ENCODE measurements at regions not wholly inside any gene's neighbourhood (a gene's known extent, or its start where the extent isn't known, plus 50 kb on each side); places are given as distances from the start of the nearest gene placed in this dataset.
"Not testable (repeated sequence)": the region's sequence is repeated elsewhere in the genome, so short reads cannot be mapped to it uniquely, and the experiment has no call there.

DNA sequence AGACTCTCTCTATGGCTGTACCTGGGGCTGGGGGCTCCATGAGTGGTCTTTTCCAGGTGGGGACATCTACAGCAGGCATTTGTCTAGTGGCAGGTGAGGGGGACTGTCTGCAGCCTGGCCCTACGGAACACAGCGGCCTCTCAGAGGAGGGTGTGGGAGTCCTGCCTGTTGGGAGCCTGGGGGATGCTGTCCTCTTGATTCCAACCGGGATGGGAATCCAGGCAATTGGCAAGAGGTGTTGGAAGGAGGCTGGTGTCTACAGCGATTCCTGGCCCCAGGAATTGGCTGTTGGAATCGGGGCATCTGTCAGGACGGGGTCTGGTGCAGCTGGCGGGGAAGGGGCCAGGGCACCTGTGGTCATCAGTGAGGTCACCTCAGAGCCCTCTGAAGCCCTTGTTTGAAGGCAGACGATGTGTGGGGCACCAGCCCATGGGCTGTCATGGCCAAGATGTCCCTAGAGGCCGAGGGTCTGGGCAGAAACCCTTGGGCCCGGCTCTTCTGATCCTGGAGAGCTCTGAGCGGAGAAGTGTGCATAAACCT is 386.3 kb downstream of the TMEM121 start:
- H3K36me3 ChIP-seq (ENCODE audit: insufficient read depth, low read length) = no peaks in the 10 kb centered on the region
- no peak for DNase-seq (ENCODE audit: low read depth, low spot score)
- no peak for TF ChIP-seq FOXP2 (optimal IDR thresholded peaks at IDR 0.05; ENCODE audit: control extremely low read depth, extremely low read length, insufficient read depth)
- no peak for TF ChIP-seq EZH2 (IDR thresholded peaks at IDR 0.05)
- no peak for TF ChIP-seq POLR2AphosphoS5 (IDR thresholded peaks at IDR 0.05; ENCODE audit: borderline replicate concordance, low read depth, low read length)
- no peak overlapping the region for H3K27ac ChIP-seq
- no peaks in the 10 kb centered on the region for H3K9me3 ChIP-seq (ENCODE audit: low read depth, low read length)
- H3K4me3 ChIP-seq = no peak overlapping the region
- H3K9ac ChIP-seq (ENCODE audit: insufficient read length) = no peak overlapping the region

DNA sequence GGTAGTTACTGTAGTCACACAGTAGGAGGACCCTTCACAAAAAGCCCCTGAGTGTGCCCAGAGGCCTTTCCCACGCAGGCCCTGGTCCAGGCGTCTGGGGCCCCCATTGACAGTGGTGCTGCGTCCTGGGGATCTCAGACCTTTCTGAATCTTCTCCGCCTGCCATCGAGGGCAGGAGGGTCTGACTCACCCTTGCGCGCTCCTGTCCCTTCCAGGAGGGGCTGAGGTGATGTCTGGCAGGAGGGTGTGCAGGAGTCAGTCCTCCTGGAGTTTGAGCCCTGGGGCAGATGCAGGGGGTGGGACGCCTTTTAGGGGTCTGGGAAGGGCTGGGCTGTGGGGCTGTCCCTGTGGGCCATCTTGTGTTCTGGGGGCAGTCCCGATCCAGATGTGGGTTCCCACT is 386.8 kb downstream of the TMEM121 start:
- TF ChIP-seq POLR2AphosphoS5 (IDR thresholded peaks at IDR 0.05; ENCODE audit: borderline replicate concordance, low read depth, low read length) = no peak
- TF ChIP-seq FOXP2 (optimal IDR thresholded peaks at IDR 0.05; ENCODE audit: control extremely low read depth, extremely low read length, insufficient read depth) = no peak
- no peak for TF ChIP-seq EZH2 (IDR thresholded peaks at IDR 0.05)
- Histone ChIP-seq H3K9ac (ENCODE audit: insufficient read length) (no peak overlapping the region), H3K9me3 (ENCODE audit: low read depth, low read length) (no peaks in the 10 kb centered on the region), H3K27ac (no peak overlapping the region), H3K36me3 (ENCODE audit: insufficient read depth, low read length) (no peaks in the 10 kb centered on the region), H3K4me3 (no peak overlapping the region)
- no peak for DNase-seq (ENCODE audit: low read depth, low spot score)

DNA sequence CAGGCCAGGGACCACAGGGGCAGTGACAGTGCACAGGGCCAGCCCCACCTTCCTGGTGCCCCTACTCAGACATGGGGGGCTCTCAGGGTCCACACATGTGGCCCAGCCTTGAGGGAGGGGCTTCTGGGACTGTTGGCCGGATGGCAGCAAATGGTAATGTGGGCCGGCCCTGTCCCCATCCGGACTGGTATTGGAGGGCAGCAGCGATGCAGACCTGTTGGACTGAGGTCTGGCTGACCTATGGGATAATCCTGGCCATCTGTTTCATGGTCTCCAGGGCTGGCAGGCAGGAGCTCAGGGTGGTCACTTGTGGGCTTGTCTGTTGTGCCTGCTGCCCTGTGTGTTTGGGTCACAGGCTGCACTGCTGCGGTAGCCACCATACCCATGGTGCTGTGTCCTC is 387.5 kb downstream of the TMEM121 start:
- H3K9ac ChIP-seq (ENCODE audit: insufficient read length) = no peak overlapping the region
- H3K27ac ChIP-seq = no peak overlapping the region
- TF ChIP-seq EZH2 (IDR thresholded peaks at IDR 0.05) (no peak), POLR2AphosphoS5 (IDR thresholded peaks at IDR 0.05; ENCODE audit: borderline replicate concordance, low read depth, low read length) (no peak), FOXP2 (optimal IDR thresholded peaks at IDR 0.05; ENCODE audit: control extremely low read depth, extremely low read length, insufficient read depth) (no peak)
- no peaks in the 10 kb centered on the region for H3K36me3 ChIP-seq (ENCODE audit: insufficient read depth, low read length)
- H3K4me3 ChIP-seq = no peak overlapping the region
- no peak for DNase-seq (ENCODE audit: low read depth, low spot score)
- H3K9me3 ChIP-seq (ENCODE audit: low read depth, low read length) = no peaks in the 10 kb centered on the region

DNA sequence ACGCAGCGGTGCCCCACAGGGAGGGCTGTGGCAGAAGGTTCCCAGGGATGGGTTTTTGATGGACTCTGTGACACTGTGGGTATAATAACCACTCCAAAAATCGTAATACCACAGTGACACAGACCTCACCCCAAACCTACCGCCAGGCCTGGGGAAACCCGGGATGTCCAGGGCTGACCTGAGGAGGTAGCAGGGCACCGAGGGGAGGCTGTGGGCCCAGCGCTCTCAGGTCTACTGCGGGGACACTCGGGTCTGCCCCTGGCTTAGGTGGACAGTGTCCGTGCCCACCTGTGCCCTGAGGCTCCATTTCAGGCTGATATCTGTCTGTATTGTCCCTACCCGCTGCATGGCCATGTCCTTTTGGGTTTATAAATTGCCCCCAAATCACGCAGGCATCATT is 387.9 kb downstream of the TMEM121 start:
- H3K27ac ChIP-seq; H3K9ac ChIP-seq (ENCODE audit: insufficient read length); H3K4me3 ChIP-seq; H3K9me3 ChIP-seq (ENCODE audit: low read depth, low read length); DNase-seq (ENCODE audit: low read depth, low spot score); H3K36me3 ChIP-seq (ENCODE audit: insufficient read depth, low read length): not testable (repeated sequence)

DNA sequence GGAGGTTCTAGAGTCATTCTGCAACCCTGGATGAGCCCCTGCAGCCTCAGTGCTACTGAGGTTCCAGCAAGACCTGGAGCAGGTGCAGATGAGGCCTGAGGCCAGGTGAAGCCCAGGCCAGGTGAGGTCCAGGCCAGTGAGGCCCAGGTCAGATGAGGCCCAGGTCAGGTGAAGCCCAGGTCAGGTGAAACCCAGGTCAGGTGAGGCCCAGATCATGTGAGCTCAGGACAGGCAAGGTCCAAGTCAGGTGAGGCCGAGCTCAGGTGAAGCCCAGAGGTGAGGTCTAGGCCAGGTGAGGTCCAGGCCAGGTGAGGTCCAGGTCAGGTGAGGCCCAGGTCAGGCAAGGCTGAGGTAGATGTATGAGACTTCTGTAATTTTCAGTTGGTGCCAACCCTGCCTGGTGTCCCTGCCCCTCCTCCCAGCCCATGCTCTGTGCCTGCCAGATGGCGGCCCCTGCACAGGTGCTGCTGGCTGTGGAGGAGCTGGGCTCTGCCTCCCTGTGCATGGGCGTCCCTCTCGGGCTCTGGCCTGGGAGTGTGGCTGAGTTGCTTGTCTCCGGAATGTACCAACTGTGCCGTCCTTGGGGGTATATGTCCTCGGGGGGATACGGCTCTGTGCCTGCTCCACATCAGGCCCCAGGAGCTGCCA is 388.5 kb downstream of the TMEM121 start:
- no peak for TF ChIP-seq FOXP2 (optimal IDR thresholded peaks at IDR 0.05; ENCODE audit: control extremely low read depth, extremely low read length, insufficient read depth)
- TF ChIP-seq POLR2AphosphoS5 (IDR thresholded peaks at IDR 0.05; ENCODE audit: borderline replicate concordance, low read depth, low read length) = no peak
- no peak for TF ChIP-seq EZH2 (IDR thresholded peaks at IDR 0.05)
- H3K9ac ChIP-seq (ENCODE audit: insufficient read length) = no peak overlapping the region
- DNase-seq (ENCODE audit: low read depth, low spot score) = no peak
- H3K4me3 ChIP-seq = no peak overlapping the region
- H3K9me3 ChIP-seq (ENCODE audit: low read depth, low read length) = no peaks in the 10 kb centered on the region
- no peak overlapping the region for H3K27ac ChIP-seq
- H3K36me3 ChIP-seq (ENCODE audit: insufficient read depth, low read length) = no peaks in the 10 kb centered on the region

DNA sequence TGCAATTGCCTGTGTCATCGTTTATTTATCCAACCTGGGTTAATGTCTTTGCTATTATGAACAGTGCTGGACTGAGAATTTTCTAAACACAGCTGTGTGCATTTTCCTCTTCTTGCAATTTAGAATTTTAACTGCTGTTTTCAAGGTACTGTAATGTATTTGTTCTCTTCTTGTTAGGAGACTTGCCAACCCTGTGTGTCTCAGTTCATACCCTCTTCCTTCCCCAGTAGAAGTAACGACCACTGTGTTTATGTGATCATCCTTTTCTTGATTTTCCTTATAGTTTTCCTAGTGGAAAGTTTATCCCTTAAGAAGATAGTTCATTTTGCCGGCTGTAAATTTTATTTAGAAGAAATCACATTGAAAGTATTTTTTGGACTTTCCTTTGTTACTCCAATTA is 389.2 kb downstream of the TMEM121 start:
- H3K27ac ChIP-seq; H3K4me3 ChIP-seq; DNase-seq (ENCODE audit: low read depth, low spot score); H3K9ac ChIP-seq (ENCODE audit: insufficient read length); H3K9me3 ChIP-seq (ENCODE audit: low read depth, low read length); H3K36me3 ChIP-seq (ENCODE audit: insufficient read depth, low read length): not testable (repeated sequence)

DNA sequence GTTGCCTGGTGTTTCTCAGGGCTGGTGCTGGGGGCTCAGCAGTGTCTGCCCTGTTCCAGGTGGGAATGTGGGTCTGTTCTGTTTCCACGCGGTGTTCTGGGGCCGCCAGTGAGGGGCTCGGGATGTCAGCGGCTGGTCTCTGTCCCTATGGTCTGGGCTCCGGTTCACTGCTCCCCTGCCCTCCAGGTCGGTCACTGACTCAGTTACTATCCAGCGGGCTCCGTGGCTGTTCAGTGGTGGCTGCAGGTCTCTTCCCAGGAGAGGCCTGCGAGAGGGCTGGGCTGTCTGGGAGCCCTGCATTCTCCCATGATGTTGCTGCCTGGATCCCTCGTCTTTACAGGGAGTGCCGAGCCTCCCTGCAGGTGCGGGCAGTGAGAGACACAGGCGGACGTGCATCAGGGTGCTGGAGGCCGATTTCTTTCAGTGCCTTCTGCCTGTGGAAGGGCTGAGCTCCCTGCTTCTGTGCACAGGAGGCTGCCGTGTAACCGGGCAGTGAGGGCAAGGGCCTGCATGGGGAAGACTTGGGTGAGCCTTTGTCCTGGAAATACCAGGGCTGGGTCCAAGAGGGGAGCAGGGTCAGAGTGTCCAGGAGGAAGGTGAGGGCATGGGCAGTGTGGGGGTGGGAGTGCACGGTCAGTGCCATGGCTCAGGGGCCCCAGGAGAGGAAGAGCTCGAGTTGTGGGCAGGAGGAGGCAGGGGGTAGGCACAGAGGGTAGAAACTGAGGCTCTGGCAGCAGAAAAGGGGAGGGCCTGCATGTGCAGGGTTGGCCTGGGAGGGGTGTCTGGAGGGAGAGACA is 391.0 kb downstream of the TMEM121 start:
- not testable (repeated sequence) for H3K9me3 ChIP-seq (ENCODE audit: low read depth, low read length); H3K27ac ChIP-seq; DNase-seq (ENCODE audit: low read depth, low spot score); H3K9ac ChIP-seq (ENCODE audit: insufficient read length); H3K36me3 ChIP-seq (ENCODE audit: insufficient read depth, low read length); H3K4me3 ChIP-seq

DNA sequence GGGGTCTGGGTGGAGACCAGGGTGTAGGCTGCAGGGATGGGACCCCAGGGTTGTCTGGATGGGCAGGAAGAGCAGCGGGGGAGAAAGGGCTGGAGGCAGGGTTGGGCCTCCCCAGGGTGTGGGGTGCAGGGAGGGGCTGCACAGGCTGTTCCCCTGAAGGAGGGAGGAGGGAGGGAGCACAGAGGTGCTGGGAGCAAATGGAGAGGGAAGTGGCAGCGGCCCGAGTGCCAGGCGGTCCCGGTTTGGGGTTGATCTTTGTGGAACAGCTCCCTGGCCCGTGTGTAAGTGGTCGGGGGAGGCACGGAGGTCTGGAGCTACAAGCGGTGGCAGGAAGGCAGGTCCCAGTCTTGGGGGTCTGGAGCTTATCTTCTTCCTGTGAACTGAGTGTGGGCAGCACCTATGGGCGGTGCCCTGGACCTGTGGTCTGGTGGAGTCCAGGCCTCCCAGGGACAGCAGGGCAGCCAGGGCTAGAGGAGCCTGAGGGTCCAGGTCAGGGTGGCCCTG is 391.6 kb downstream of the TMEM121 start:
- Histone ChIP-seq H3K36me3 (ENCODE audit: insufficient read depth, low read length) (no peaks in the 10 kb centered on the region), H3K9me3 (ENCODE audit: low read depth, low read length) (no peaks in the 10 kb centered on the region), H3K9ac (ENCODE audit: insufficient read length) (no peak overlapping the region), H3K4me3 (no peak overlapping the region), H3K27ac (no peak overlapping the region)
- no peak for TF ChIP-seq EZH2 (IDR thresholded peaks at IDR 0.05)
- no peak for TF ChIP-seq POLR2AphosphoS5 (IDR thresholded peaks at IDR 0.05; ENCODE audit: borderline replicate concordance, low read depth, low read length)
- TF ChIP-seq FOXP2 (optimal IDR thresholded peaks at IDR 0.05; ENCODE audit: control extremely low read depth, extremely low read length, insufficient read depth) = no peak
- DNase-seq (ENCODE audit: low read depth, low spot score) = no peak

All from SK-N-MC (cell line).